ENCODE measurements at regions not wholly inside any gene's neighbourhood (a gene's known extent, or its start where the extent isn't known, plus 50 kb on each side); places are given as distances from the start of the nearest gene placed in this dataset.

- no TSS peak for BruUV-seq (replicated peaks)
- Histone ChIP-seq H3K9me1 (ENCODE audit: control insufficient read depth, insufficient read depth, low read length) (no peaks in the 10 kb centered on the region), H3K9ac (ENCODE audit: insufficient read depth in 1 of 2, low read depth in 2 of 2, low read length in 2 of 2) (no peak overlapping the region), H3K27me3 (ENCODE audit: control insufficient read depth in 2 of 2, insufficient read depth in 2 of 2, low read length in 2 of 2) (no peaks in the 10 kb centered on the region), H3K4me3 (no peak overlapping the region), H3K4me2 (ENCODE audit: insufficient read depth, low read length) (no peak overlapping the region), H3K27ac (ENCODE audit: extremely low read depth, low read depth, low read length) (no peak overlapping the region), H3K9me3 (replicated peaks; ENCODE audit: control insufficient read depth, insufficient read depth, low read depth, low read length) (no peaks in the 10 kb centered on the region; the same call in 1 of the 2 replicates), H2AFZ (ENCODE audit: low read depth, low read length) (no peak overlapping the region), H4K20me1 (replicated peaks; ENCODE audit: control insufficient read depth, insufficient read depth, low read length) (no peaks in the 10 kb centered on the region), H3K79me2 (ENCODE audit: control insufficient read depth, insufficient read depth, low read length) (no peaks in the 10 kb centered on the region), H3K4me1 (replicated peaks in 1 of 2; ENCODE audit: control insufficient read depth in 2 of 2, insufficient read depth in 2 of 2, low read length in 2 of 2) (no peaks in the 10 kb centered on the region), H3K36me3 (ENCODE audit: control insufficient read depth, insufficient read depth, low read length) (no peaks in the 10 kb centered on the region)
- in situ Hi-C loops (cut with MboI) (no loop called here), intact Hi-C loops (cut with micrococcal nuclease) (no loop called here)
- 5% methylated on average over 4 of the region's 4 CpGs for WGBS (ENCODE audit: insufficient coverage, low coverage, missing lambda C conversion rate)
- CTCF ChIA-PET (ENCODE audit: low intra/inter-chr PET ratio): no interaction called here
- FAIRE-seq: no peak
- DNase-seq (ENCODE audit: extremely low read depth in 1 of 4, low spot score in 3 of 4): no peak
- no peak for ATAC-seq
- POLR2A ChIA-PET: no interaction called here
- no peak for TF ChIP-seq PHF20 (IDR thresholded peaks at IDR 0.05; ENCODE audit: partially characterized antibody)
- TF ChIP-seq ETV1 (tag; conservative IDR thresholded peaks at IDR 0.05; ENCODE audit: low read depth): no peak
- TF ChIP-seq ATF3 (IDR thresholded peaks at IDR 0.05): no peak
- no peak for TF ChIP-seq ATF3 (CRISPR knock-in tag; conservative IDR thresholded peaks at IDR 0.05)
- TF ChIP-seq NR2C1 (IDR thresholded peaks at IDR 0.05): no peak
- no peak for TF ChIP-seq NR2C1 (tag; IDR thresholded peaks at IDR 0.05)
- no peak for TF ChIP-seq NCOA4 (IDR thresholded peaks at IDR 0.05; ENCODE audit: partially characterized antibody)
These were observed 377.1 kb downstream of the PRDM9 start for GRCh38 chr5:23884405-23885031.
